Pons (tissue), 1 donor: ENCODE measurements at regions not wholly inside any gene's neighbourhood (a gene's known extent, or its start where the extent isn't known, plus 50 kb on each side); places are given as distances from the start of the nearest gene placed in this dataset.

Experiments
- DNase-seq: peaks from one replicate; pipeline ENCODE4 v3.0.0-alpha.2; 2016; ENCODE audit warnings: low spot score

- DNase-seq = peak; percentile 32
Observed at GRCh38 chr3:117400303-117400702, 690.7 kb downstream of the TUSC7 start.

GRCh38 chr3:117404141-117404540 is 694.6 kb downstream of the TUSC7 start:
- DNase-seq = no peak

GRCh38 chr3:117404730-117405129 is 695.2 kb downstream of the TUSC7 start:
- no peak for DNase-seq

GRCh38 chr3:117405359-117405758 is 695.8 kb downstream of the TUSC7 start:
- no peak for DNase-seq

GRCh38 chr3:117407317-117407716 is 697.7 kb downstream of the TUSC7 start:
- no peak for DNase-seq

- DNase-seq = no peak
Observed at GRCh38 chr3:117408811-117409210, 699.2 kb downstream of the TUSC7 start.

- DNase-seq = no peak
Observed at GRCh38 chr3:117409256-117409655, 699.7 kb downstream of the TUSC7 start.

GRCh38 chr3:117409701-117410459 is 700.3 kb downstream of the TUSC7 start:
- DNase-seq = no peak

- no peak for DNase-seq
Observed at GRCh38 chr3:117411971-117412370, 702.4 kb downstream of the TUSC7 start.

GRCh38 chr3:117417411-117417810 is 707.8 kb downstream of the TUSC7 start:
- DNase-seq = no peak

- DNase-seq = peak; percentile 44
Observed at GRCh38 chr3:117427081-117427480, 717.5 kb downstream of the TUSC7 start.

- no peak for DNase-seq
Observed at GRCh38 chr3:117433427-117433826, 723.8 kb downstream of the TUSC7 start.

- no peak for DNase-seq
Observed at GRCh38 chr3:117434661-117435412, 725.3 kb downstream of the TUSC7 start.

- DNase-seq = no peak
Observed at GRCh38 chr3:117435506-117435905, 725.9 kb downstream of the TUSC7 start.

GRCh38 chr3:117439812-117440211 is 730.2 kb downstream of the TUSC7 start:
- DNase-seq = peak; percentile 75

- DNase-seq = no peak
Observed at GRCh38 chr3:117441851-117442250, 732.3 kb downstream of the TUSC7 start.

GRCh38 chr3:117442566-117442965 is 733.0 kb downstream of the TUSC7 start:
- DNase-seq = no peak

GRCh38 chr3:117443014-117443413 is 733.4 kb downstream of the TUSC7 start:
- no peak for DNase-seq

GRCh38 chr3:117444175-117444574 is 734.6 kb downstream of the TUSC7 start:
- DNase-seq = no peak

GRCh38 chr3:117447419-117447818 is 737.8 kb downstream of the TUSC7 start:
- DNase-seq = no peak

GRCh38 chr3:117450026-117450425 is 740.4 kb downstream of the TUSC7 start:
- no peak for DNase-seq

- DNase-seq = no peak
Observed at GRCh38 chr3:117454254-117454653, 744.7 kb downstream of the TUSC7 start.

- DNase-seq = no peak
Observed at GRCh38 chr3:117454908-117455307, 745.3 kb downstream of the TUSC7 start.
